IPS-20b (cell line): ENCODE measurements at regions not wholly inside any gene's neighbourhood (a gene's known extent, or its start where the extent isn't known, plus 50 kb on each side); places are given as distances from the start of the nearest gene placed in this dataset.
"Not testable (repeated sequence)": the region's sequence is repeated elsewhere in the genome, so short reads cannot be mapped to it uniquely, and the experiment has no call there.

ENCODE experiments used
- H3K27ac ChIP-seq: one replicate; pipeline ENCODE4 v1.5.1; 2013; ENCODE audit warnings: low read length
- H3K27me3 ChIP-seq: 2 replicates; pipeline ENCODE4 v1.6.1; 2013; ENCODE audit warnings: mild to moderate bottlenecking, low read length, inconsistent platforms; ENCODE audit not compliant: insufficient read depth
- H3K36me3 ChIP-seq: 2 replicates; pipeline ENCODE4 v1.6.1; 2013; ENCODE audit warnings: low read depth, mild to moderate bottlenecking, inconsistent platforms, low read length, moderate library complexity; ENCODE audit not compliant: insufficient read depth
- H3K4me1 ChIP-seq: 2 replicates; pipeline ENCODE4 v1.6.1; 2013; ENCODE audit warnings: mild to moderate bottlenecking, control low read depth, inconsistent platforms, low read length, moderate library complexity; ENCODE audit not compliant: insufficient read depth
- H3K4me3 ChIP-seq: 2 replicates; pipeline ENCODE4 v1.5.1; 2013; ENCODE audit warnings: mild to moderate bottlenecking, low read length, inconsistent platforms
- H3K9ac ChIP-seq: 2 replicates; pipeline ENCODE4 v1.6.1; 2013; ENCODE audit warnings: low read depth, mild to moderate bottlenecking, inconsistent platforms, low read length, moderate library complexity
- H3K9me3 ChIP-seq: 2 replicates; pipeline ENCODE4 v1.6.1; 2013; ENCODE audit warnings: mild to moderate bottlenecking, low read depth, low read length, inconsistent platforms; ENCODE audit not compliant: insufficient read depth

DNA sequence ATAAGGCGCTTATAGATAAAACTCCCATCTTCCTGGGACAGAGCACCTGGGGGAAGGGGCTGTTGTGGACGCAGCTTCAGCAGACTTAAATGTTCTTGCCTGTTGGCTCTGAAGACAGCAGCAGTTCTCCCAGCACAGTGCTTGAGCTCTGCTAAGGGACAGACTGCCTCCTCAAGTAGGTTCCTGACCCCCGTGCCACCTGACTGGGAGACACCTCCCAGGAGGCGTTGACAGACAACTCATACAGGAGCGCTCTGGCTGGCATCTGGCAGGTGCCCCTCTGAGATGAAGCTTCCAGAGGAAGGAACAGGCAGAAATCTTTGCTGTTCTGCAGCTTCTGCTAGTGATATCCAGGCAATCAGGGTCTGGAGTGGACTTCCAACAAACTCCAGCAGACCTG is 383.1 kb upstream of the EMCN start:
- H3K27ac ChIP-seq, H3K36me3 ChIP-seq, H3K9ac ChIP-seq, H3K4me3 ChIP-seq, H3K27me3 ChIP-seq, H3K9me3 ChIP-seq, H3K4me1 ChIP-seq: not testable (repeated sequence)

DNA sequence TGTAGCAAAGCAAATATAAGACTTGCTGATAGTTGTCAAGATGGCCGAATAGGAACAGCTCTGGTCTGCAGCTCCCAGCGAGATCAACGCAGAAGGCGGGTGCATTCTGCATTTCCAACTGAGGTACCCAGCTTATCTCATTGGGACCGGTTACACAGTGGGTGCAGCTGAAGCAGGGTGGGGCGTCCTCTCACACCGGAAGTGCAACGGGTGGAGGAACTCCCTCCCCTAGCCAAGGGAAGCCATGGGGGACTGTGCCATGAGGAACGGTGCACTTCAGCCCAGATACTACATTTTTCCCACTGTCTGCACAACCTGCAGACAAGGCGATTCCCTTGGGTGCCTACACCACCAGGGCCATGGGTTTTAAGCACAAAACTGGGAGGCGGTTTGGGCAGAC is 382.3 kb upstream of the EMCN start:
- no peak overlapping the region for H3K4me3 ChIP-seq
- no peak overlapping the region for H3K27ac ChIP-seq
- H3K9ac ChIP-seq = no peak overlapping the region
- H3K4me1 ChIP-seq = no peaks in the 10 kb centered on the region
- H3K9me3 ChIP-seq = no peaks in the 10 kb centered on the region
- no peaks in the 10 kb centered on the region for H3K36me3 ChIP-seq
- no peaks in the 10 kb centered on the region for H3K27me3 ChIP-seq

DNA sequence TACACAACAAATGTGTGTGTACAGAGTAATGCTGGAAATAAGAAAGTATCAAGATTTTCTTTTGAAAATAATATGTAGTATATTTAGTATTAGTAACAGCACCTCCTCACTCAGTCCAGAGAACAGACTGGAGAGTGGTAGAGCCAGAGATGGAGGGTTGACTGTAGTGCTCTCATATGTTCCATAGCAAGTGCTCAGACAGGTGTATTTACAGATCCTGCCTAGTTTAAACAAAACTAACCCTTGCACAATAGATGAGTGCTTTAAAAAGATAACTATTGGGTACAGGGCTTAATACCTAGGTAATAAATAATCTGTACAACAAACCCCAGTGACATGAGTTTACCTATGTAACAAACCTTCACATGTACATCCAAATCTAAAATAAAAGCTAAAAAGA is 381.0 kb upstream of the EMCN start:
- no peak overlapping the region for H3K9ac ChIP-seq
- H3K4me1 ChIP-seq = no peaks in the 10 kb centered on the region
- H3K36me3 ChIP-seq = no peaks in the 10 kb centered on the region
- no peaks in the 10 kb centered on the region for H3K9me3 ChIP-seq
- H3K4me3 ChIP-seq = no peak overlapping the region
- no peak overlapping the region for H3K27ac ChIP-seq
- no peaks in the 10 kb centered on the region for H3K27me3 ChIP-seq

DNA sequence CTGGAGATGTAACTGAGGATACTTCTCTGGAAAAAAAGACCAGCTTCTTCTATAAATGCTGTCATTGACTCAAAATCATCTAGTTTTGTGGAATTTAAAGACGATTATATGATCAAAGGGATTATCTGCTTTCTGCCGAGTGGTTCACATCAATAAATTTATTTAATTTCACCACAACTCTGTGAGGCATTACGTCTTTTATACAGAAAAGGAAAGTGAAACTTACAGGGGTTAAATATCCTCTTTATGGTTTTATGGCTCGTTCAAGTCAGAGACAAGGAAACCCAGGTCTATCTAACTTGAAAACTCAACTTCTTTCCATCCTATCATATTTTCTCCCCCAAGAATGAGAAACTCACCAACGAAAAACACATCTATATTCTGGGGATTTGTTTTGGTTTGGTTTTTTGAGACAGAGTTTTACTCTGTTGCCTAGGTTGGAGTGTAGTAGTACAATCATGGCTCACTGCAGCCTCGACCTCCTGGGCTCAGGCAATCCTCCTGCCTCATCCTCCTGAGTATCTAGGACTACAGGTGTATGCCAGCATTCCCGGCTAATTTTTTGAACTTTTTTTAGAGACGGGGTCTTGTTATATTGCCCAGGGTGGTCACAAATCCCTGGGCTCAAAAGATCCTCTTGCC is 377.9 kb upstream of the EMCN start:
- Histone ChIP-seq H3K27ac (no peak overlapping the region), H3K9ac (no peak overlapping the region), H3K4me1 (no peaks in the 10 kb centered on the region), H3K27me3 (no peaks in the 10 kb centered on the region), H3K4me3 (no peak overlapping the region), H3K36me3 (no peaks in the 10 kb centered on the region; the same call in 1 of the 2 replicates), H3K9me3 (peaks cover 5% of the 10 kb centered on the region; the same call in 1 of the 2 replicates)

DNA sequence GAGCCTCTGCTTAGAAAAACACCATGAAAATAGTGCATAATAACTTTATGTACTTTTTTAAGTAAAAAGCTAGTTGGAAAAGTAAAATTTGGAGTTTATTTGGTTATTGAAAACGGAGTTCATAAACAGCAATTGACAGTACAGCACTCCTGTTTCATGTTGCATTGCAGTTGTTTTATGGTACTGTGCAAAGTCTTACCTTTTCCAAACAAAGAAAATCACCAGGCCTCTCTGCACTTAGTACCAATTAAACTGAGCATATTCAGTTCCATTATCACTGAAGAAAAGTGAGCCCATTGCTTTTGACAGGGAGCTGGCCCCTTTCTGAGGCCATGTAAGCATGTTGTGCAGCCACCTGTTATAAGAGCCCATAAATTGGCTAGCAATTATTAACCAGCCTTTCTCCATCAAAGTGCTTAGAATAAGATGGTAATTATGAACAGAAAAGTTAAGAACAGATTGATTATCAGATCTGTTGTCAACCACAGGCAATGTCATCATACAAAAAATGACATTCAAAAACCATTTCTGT is 376.6 kb upstream of the EMCN start:
- H3K36me3 ChIP-seq = no peaks in the 10 kb centered on the region; the same call in 1 of the 2 replicates
- H3K9me3 ChIP-seq = peaks cover 9% of the 10 kb centered on the region; the same call in 1 of the 2 replicates
- no peaks in the 10 kb centered on the region; the same call in 1 of the 2 replicates for H3K4me1 ChIP-seq
- no peaks in the 10 kb centered on the region for H3K27me3 ChIP-seq
- H3K27ac ChIP-seq = no peak overlapping the region
- no peak overlapping the region for H3K9ac ChIP-seq
- no peak overlapping the region for H3K4me3 ChIP-seq

DNA sequence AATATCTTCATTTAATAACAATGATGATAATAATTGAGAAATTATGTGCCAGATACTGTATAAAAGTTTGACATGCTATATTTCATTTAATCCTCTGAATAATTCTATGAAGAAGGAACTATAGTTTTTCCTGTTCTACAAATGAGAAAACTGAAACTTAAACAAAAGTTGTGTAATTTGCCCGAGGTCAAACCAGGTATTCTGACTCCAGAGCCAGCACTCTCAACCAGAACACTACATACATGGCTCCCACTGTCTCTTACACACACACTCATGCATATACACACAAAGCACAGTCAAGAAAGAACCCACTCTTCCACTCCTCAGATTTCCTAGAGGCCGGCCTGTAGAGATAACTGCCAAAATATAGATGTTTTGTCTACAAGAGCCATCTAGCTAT is 374.0 kb upstream of the EMCN start:
- no peak overlapping the region for H3K9ac ChIP-seq
- no peak overlapping the region for H3K4me3 ChIP-seq
- H3K27ac ChIP-seq = no peak overlapping the region
- H3K27me3 ChIP-seq = no peaks in the 10 kb centered on the region
- H3K36me3 ChIP-seq = no peaks in the 10 kb centered on the region; the same call in 1 of the 2 replicates
- peaks cover 9% of the 10 kb centered on the region; the same call in 1 of the 2 replicates for H3K9me3 ChIP-seq
- H3K4me1 ChIP-seq = peaks cover 19% of the 10 kb centered on the region; the same call in 1 of the 2 replicates

DNA sequence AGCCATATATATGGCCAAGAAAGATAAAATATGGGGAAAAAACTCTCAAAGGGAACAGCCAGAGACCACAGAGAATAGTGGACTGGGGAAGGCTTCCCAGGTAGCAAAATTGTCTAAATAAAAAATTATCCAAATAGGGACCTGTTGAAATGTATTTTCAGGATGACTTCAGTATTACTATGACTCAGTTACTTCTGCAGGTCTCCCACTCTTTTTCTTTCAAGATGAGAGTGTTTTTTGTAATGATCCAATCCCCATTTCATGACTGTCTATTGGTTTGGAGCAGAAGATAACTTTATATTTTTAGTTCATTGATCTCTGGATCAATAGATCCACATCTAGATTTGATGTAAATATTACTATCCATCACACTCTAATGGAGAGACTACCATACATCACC is 372.1 kb upstream of the EMCN start:
- peaks cover 19% of the 10 kb centered on the region; the same call in 1 of the 2 replicates for H3K4me1 ChIP-seq
- no peaks in the 10 kb centered on the region; the same call in 1 of the 2 replicates for H3K36me3 ChIP-seq
- H3K9me3 ChIP-seq = peaks cover 12% of the 10 kb centered on the region; the same call in 1 of the 2 replicates
- no peaks in the 10 kb centered on the region for H3K27me3 ChIP-seq
- H3K9ac ChIP-seq = no peak overlapping the region
- no peak overlapping the region for H3K27ac ChIP-seq
- no peak overlapping the region for H3K4me3 ChIP-seq

DNA sequence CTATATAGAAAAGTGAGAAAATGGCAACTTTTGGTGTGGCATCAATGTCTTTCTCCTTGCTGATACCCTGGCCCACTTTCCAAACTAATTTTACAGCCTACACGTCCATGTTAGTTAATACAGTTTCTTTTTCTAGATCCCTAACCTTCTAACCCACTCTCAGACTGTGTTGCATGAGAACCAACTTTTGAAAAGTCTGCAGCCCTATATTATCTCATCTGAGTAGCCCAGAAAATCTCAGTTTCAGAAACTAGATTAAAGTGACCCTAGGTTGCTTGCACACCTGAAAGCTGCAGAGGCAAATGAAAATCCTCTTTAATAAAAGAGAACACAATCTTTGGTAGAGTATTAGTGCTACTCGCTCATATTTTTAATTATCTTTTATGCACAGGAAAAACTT is 371.6 kb upstream of the EMCN start:
- peaks cover 12% of the 10 kb centered on the region; the same call in 1 of the 2 replicates for H3K9me3 ChIP-seq
- no peaks in the 10 kb centered on the region; the same call in 1 of the 2 replicates for H3K36me3 ChIP-seq

DNA sequence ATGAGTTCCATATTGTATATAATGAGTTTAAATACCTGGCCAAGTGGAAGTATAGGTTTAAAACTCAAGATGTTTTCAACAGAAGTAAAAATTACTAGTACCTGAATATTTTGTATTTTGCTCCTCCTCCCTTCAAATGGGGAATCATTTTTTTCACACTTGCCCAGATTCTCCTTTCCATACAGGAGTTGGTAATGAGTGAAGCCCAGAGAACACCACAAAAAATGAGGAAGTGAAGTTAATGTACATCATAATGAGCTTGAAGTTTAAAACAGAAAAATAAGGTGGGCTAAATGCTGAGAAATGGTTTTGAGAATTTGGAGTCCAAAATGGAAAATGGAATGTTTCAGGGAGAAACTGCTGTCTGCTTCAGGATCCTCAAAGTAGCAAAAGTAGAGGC is 364.8 kb upstream of the EMCN start:
- H3K4me3 ChIP-seq = no peak overlapping the region
- H3K4me1 ChIP-seq = peaks cover 6% of the 10 kb centered on the region; the same call in 1 of the 2 replicates
- H3K27ac ChIP-seq = no peak overlapping the region
- no peaks in the 10 kb centered on the region for H3K27me3 ChIP-seq
- H3K9ac ChIP-seq = no peak overlapping the region
- H3K36me3 ChIP-seq = no peaks in the 10 kb centered on the region
- H3K9me3 ChIP-seq = peaks cover 3% of the 10 kb centered on the region; the same call in 1 of the 2 replicates

More for the DNA sequence above, 371.6 kb upstream of the EMCN start:
- no peak overlapping the region for H3K27ac ChIP-seq
- peaks cover 19% of the 10 kb centered on the region; the same call in 1 of the 2 replicates for H3K4me1 ChIP-seq
- H3K4me3 ChIP-seq = no peak overlapping the region
- H3K27me3 ChIP-seq = no peaks in the 10 kb centered on the region
- H3K9ac ChIP-seq = no peak overlapping the region

DNA sequence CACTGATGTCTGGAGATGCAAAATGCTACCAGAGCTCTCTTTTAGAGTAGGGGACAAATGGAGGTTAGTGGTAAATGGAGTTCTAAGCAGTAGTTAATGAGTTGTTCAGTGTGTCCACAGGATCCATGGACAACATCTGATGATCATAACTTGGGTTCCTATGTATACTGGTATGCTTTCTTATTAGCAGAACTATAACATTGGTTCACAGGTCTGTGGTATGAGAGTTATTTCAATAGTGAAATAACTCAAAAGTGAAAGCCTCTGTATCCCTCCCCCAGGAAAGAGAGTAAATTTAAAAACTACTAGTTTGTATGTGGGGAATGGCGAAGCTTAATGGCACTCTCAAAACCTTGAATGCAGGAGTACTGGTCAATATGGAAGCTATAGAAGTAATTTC is 363.5 kb upstream of the EMCN start:
- Histone ChIP-seq H3K4me1 (no peaks in the 10 kb centered on the region; the same call in 1 of the 2 replicates), H3K9me3 (peaks cover 3% of the 10 kb centered on the region; the same call in 1 of the 2 replicates), H3K9ac (no peak overlapping the region), H3K27ac (no peak overlapping the region), H3K4me3 (no peak overlapping the region), H3K36me3 (no peaks in the 10 kb centered on the region), H3K27me3 (no peaks in the 10 kb centered on the region)

DNA sequence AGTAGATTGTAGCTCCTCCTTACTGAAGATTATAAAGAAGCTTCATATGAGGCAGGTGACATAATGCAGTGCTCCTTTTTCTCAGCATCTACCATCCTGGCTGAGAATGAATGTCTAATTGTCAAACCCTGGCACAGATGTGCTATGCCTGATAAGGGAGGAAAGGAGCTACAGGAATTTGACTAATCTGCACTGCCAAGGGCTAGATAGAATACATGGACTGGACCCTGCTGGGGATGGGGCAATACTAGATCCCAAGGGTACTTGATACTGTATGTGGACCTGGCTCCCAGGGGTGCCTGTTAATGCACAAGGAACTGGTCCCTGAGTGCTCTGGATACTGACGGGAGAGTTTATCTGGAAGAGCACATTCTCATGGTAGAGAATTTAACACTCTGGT is 362.2 kb upstream of the EMCN start:
- Histone ChIP-seq H3K27me3 (no peaks in the 10 kb centered on the region), H3K4me3 (no peak overlapping the region)

DNA sequence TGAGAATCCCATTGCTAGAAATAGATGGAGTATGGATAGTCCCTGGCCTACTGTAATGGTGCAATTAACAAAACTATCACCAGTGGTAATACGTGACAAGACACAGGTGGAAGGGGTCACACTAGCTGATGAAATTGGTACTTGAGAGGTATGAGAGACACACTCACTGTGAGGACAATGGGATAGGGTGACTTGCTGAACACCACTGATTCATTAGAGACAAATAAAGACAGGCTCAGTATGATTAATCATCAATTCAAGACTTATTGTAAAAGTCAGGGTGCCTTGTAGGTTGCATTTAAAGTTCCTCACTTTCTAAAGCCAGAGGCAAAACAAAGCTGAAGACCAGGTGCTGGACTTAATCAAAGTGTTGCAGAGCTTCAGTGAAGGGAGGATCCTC is 361.6 kb upstream of the EMCN start:
- H3K27me3 ChIP-seq = no peaks in the 10 kb centered on the region
- no peaks in the 10 kb centered on the region for H3K36me3 ChIP-seq
- no peaks in the 10 kb centered on the region for H3K9me3 ChIP-seq
- no peak overlapping the region for H3K27ac ChIP-seq
- H3K9ac ChIP-seq = no peak overlapping the region
- H3K4me3 ChIP-seq = no peak overlapping the region
- H3K4me1 ChIP-seq = no peaks in the 10 kb centered on the region; the same call in 1 of the 2 replicates

More for the DNA sequence above, 362.2 kb upstream of the EMCN start:
- Histone ChIP-seq H3K36me3 (no peaks in the 10 kb centered on the region), H3K4me1 (no peaks in the 10 kb centered on the region; the same call in 1 of the 2 replicates), H3K9ac (no peak overlapping the region), H3K27ac (no peak overlapping the region), H3K9me3 (no peaks in the 10 kb centered on the region)
